ENCODE measurements at regions not wholly inside any gene's neighbourhood (a gene's known extent, or its start where the extent isn't known, plus 50 kb on each side); places are given as distances from the start of the nearest gene placed in this dataset.

DNA sequence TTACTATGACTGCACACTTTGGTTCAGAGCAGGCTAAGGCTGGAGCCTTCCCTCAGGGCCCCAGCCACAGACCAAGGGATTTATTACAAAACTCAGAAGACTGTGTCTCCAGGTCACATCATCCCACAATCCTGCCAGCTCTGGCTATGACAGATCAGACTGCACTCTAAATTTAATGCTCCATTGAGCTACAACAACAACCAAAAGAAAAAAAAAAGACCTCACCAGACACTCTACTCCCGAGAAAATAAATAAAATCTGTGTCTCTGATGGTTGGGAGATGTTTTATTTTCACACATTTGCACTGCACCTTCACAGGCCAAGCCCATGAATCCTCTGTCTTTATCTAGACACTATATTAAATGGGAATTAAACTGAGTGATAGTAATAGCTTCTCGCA, 50.8 kb upstream of the CTNNB1 start:
- H3K27ac ChIP-seq = no peak overlapping the region
- H3K9me3 ChIP-seq = peaks cover 6% of the 10 kb centered on the region
- no peaks in the 10 kb centered on the region for H3K36me3 ChIP-seq (ENCODE audit: insufficient read depth in 1 of 2, low read depth in 1 of 2)
- H3K4me1 ChIP-seq = no peaks in the 10 kb centered on the region
- H3K27me3 ChIP-seq (ENCODE audit: insufficient read depth in 3 of 3, low read length in 2 of 3) = no peaks in the 10 kb centered on the region
- DNase-seq (no peak), ATAC-seq (no peak)
- 47 to 71% (median 56%) methylated on average over 2 of the region's 2 CpGs for WGBS, 3 donors
- no peak overlapping the region for H3K4me3 ChIP-seq
- TF ChIP-seq, protein P1, sequence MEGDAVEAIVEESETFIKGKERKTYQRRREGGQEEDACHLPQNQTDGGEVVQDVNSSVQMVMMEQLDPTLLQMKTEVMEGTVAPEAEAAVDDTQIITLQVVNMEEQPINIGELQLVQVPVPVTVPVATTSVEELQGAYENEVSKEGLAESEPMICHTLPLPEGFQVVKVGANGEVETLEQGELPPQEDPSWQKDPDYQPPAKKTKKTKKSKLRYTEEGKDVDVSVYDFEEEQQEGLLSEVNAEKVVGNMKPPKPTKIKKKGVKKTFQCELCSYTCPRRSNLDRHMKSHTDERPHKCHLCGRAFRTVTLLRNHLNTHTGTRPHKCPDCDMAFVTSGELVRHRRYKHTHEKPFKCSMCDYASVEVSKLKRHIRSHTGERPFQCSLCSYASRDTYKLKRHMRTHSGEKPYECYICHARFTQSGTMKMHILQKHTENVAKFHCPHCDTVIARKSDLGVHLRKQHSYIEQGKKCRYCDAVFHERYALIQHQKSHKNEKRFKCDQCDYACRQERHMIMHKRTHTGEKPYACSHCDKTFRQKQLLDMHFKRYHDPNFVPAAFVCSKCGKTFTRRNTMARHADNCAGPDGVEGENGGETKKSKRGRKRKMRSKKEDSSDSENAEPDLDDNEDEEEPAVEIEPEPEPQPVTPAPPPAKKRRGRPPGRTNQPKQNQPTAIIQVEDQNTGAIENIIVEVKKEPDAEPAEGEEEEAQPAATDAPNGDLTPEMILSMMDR (IDR thresholded peaks at IDR 0.05) = no peak
- intact Hi-C loops (cut with DNase I) = no loop called here

DNA sequence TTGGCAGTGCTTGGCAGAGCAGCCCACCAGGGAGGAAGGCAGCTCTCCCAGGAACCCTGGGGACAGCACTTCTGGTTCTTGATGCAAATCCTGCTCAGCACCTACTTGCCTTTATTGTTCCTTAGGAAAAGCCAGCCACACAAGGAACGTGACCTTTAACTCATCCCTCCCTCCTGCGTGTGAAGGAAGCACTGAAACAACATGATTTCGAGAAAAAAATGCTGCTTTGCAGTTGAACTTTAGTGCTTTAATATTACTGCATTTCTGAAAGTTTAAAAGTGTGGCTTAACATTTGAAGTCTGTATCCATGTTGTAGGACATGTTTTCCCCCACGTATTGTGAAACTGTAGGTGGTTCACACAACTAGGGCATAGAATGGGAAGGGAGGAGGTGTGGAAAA, 50.4 kb upstream of the CTNNB1 start:
- ATAC-seq (no peak), DNase-seq (no peak)
- peaks cover 6% of the 10 kb centered on the region for H3K9me3 ChIP-seq
- H3K4me3 ChIP-seq = no peak overlapping the region
- intact Hi-C loops (cut with DNase I) = no loop called here
- no peaks in the 10 kb centered on the region for H3K4me1 ChIP-seq
- no peaks in the 10 kb centered on the region for H3K27me3 ChIP-seq (ENCODE audit: insufficient read depth in 3 of 3, low read length in 2 of 3)
- TF ChIP-seq, protein P1 (IDR thresholded peaks at IDR 0.05) = no peak
- 66 to 73% (median 69%) methylated on average over 4 of the region's 4 CpGs for WGBS, 3 donors
- H3K36me3 ChIP-seq (ENCODE audit: insufficient read depth in 1 of 2, low read depth in 1 of 2) = no peaks in the 10 kb centered on the region
- no peak overlapping the region for H3K27ac ChIP-seq
